Suppressor macrophage treated with lipopolysaccharide for 1 hour (primary cell): ENCODE measurements at regions not wholly inside any gene's neighbourhood (a gene's known extent, or its start where the extent isn't known, plus 50 kb on each side); places are given as distances from the start of the nearest gene placed in this dataset.
"Not testable (repeated sequence)": the region's sequence is repeated elsewhere in the genome, so short reads cannot be mapped to it uniquely, and the experiment has no call there.

Source experiments
- DNase-seq, 3 donors: peaks; one replicate each; pipeline ENCODE4 v3.0.0-alpha.2; 2020 to 2022

GRCh38 chr7:47088329-47089067, 493.4 kb downstream of the TNS3 start:
- DNase-seq, result peak; percentile 46 to 64 (median 57)

GRCh38 chr7:47087866-47088265, 494.0 kb downstream of the TNS3 start:
- DNase-seq, result no peak

- DNase-seq, result no peak
These were observed 496.2 kb downstream of the TNS3 start for GRCh38 chr7:47085491-47086275.

GRCh38 chr7:47083476-47084250, 498.2 kb downstream of the TNS3 start:
- DNase-seq, result no peak

GRCh38 chr7:47080816-47081215, 501.1 kb downstream of the TNS3 start:
- no peak for DNase-seq

GRCh38 chr7:47078241-47078640, 503.7 kb downstream of the TNS3 start:
- no peak for DNase-seq

GRCh38 chr7:47074702-47075153, 507.2 kb downstream of the TNS3 start:
- no peak for DNase-seq

GRCh38 chr7:47073284-47073683, 508.6 kb downstream of the TNS3 start:
- DNase-seq, result no peak

- no peak for DNase-seq
These were observed 510.0 kb downstream of the TNS3 start for GRCh38 chr7:47071866-47072265.

- no peak for DNase-seq
These were observed 512.4 kb downstream of the TNS3 start for GRCh38 chr7:47069385-47070076.

- no peak for DNase-seq
These were observed 514.8 kb downstream of the TNS3 start for GRCh38 chr7:47066976-47067614.

- DNase-seq, result no peak
These were observed 525.2 kb downstream of the TNS3 start for GRCh38 chr7:47056731-47057130.

GRCh38 chr7:47052541-47053208, 529.2 kb downstream of the TNS3 start:
- not testable (repeated sequence) for DNase-seq

- no peak for DNase-seq
These were observed 532.6 kb downstream of the TNS3 start for GRCh38 chr7:47049234-47049774.

- DNase-seq, result no peak
These were observed 534.5 kb downstream of the TNS3 start for GRCh38 chr7:47047384-47047783.

- DNase-seq, result no peak
These were observed 535.0 kb downstream of the TNS3 start for GRCh38 chr7:47046949-47047348.

GRCh38 chr7:47045207-47046051, 536.5 kb downstream of the TNS3 start:
- no peak for DNase-seq

- no peak for DNase-seq
These were observed 537.3 kb downstream of the TNS3 start for GRCh38 chr7:47044625-47045024.

GRCh38 chr7:47043304-47043703, 538.6 kb downstream of the TNS3 start:
- no peak for DNase-seq

- DNase-seq, result no peak
These were observed 539.2 kb downstream of the TNS3 start for GRCh38 chr7:47042669-47043068.
